ENCODE measurements at regions not wholly inside any gene's neighbourhood (a gene's known extent, or its start where the extent isn't known, plus 50 kb on each side); places are given as distances from the start of the nearest gene placed in this dataset.

DNA sequence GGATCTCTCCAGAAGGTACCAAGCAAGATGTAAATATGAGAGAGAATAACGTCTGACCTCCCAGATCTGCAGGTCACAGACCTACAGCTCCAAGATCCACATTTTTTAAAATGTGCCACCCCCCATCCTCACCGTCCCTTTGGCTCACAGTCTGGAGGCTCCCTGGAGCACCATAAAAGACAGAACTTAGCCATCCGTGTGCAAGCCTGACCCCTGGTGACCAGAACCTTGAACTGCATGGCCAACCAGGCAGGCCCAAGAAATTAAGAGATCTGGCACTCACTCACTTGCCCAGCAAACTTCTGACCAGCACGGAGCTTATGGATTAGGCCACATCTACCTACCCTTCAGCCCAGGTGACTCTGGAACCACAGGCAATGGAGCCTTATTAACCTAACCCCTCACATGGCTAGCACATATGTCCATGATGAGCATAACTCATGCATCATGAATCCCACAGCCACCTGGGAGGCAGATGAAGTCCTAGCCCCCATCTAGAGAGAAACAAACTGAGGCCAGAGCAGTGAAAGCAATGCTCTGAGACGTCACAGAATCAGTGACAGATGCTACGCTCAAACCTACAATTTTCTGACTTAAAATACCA, 275.3 kb downstream of the UACA start:
- TF ChIP-seq RAD21 (IDR thresholded peaks at IDR 0.05; ENCODE audit: low read depth) (peak; percentile 96), FOXM1 (IDR thresholded peaks at IDR 0.05; ENCODE audit: borderline replicate concordance, low read depth) (no peak)

DNA sequence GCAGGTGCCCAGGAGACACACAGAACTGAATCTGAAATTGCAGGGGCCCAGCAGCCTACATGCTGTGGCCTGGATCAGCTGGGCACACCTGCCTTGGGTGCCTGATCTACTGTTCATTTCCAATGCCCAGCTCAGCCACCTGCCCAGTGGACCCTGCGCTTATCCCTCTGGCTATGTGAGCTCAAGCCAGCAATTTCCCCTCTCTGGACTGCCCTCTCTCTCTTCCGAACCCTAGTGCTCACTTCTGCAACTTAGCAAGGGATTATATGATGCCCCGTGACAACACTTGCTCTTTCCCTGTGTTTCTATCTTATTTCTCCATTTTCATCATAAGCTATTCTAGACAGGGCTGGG, 276.0 kb downstream of the UACA start:
- TF ChIP-seq, protein P1, sequence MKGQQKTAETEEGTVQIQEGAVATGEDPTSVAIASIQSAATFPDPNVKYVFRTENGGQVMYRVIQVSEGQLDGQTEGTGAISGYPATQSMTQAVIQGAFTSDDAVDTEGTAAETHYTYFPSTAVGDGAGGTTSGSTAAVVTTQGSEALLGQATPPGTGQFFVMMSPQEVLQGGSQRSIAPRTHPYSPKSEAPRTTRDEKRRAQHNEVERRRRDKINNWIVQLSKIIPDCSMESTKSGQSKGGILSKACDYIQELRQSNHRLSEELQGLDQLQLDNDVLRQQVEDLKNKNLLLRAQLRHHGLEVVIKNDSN (IDR thresholded peaks at IDR 0.05): no peak
- no peak for TF ChIP-seq NFIC (IDR thresholded peaks at IDR 0.05)

GRCh38 chr15:70486451-70487386, 276.6 kb downstream of the UACA start:
- no peak for TF ChIP-seq RAD21 (IDR thresholded peaks at IDR 0.05; ENCODE audit: low read depth)
- no peak for TF ChIP-seq CEBPB (IDR thresholded peaks at IDR 0.05)
- TF ChIP-seq NFIC (IDR thresholded peaks at IDR 0.05): no peak
- no peak for TF ChIP-seq EGR1 (IDR thresholded peaks at IDR 0.05)
- TF ChIP-seq CREB1 (IDR thresholded peaks at IDR 0.05; ENCODE audit: low read depth): no peak
- TF ChIP-seq, protein P2, sequence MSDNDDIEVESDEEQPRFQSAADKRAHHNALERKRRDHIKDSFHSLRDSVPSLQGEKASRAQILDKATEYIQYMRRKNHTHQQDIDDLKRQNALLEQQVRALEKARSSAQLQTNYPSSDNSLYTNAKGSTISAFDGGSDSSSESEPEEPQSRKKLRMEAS (IDR thresholded peaks at IDR 0.05): no peak
- TF ChIP-seq TEAD4 (IDR thresholded peaks at IDR 0.05): no peak
- TF ChIP-seq REST (IDR thresholded peaks at IDR 0.05; ENCODE audit: low read depth): no peak
- TF ChIP-seq TCF12 (IDR thresholded peaks at IDR 0.05; ENCODE audit: low read depth): no peak
- TF ChIP-seq YY1 (IDR thresholded peaks at IDR 0.05; ENCODE audit: low read depth): no peak
- TF ChIP-seq, protein P1 (IDR thresholded peaks at IDR 0.05): no peak
- no peak for TF ChIP-seq EP300 (IDR thresholded peaks at IDR 0.05; ENCODE audit: borderline replicate concordance)
- TF ChIP-seq ZBTB7A (IDR thresholded peaks at IDR 0.05; ENCODE audit: low read depth): no peak
- TF ChIP-seq TAF1 (IDR thresholded peaks at IDR 0.05; ENCODE audit: low read depth): no peak
- no peak for TF ChIP-seq FOXM1 (IDR thresholded peaks at IDR 0.05; ENCODE audit: borderline replicate concordance, low read depth)

DNA sequence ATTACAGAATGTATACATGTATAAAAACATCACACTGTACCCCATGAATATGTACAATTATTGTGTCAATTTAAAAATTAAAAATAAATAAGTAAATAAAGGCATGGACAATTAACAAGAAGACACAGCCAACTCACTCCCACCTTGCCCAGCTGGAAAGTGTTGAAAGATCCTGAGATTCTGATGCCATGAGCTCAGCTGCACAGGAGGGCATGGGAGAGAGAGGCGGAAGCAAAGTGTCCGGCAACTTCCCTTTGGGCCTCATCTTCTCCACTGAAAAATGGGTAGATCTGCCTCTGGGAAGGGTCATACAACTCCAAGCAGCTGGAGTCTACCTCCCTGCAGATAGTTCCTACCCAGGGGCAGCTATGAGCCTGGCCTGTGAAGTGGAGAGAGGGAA, 277.3 kb downstream of the UACA start:
- TF ChIP-seq, protein P1 (IDR thresholded peaks at IDR 0.05): no peak
- TF ChIP-seq RAD21 (IDR thresholded peaks at IDR 0.05; ENCODE audit: low read depth) (no peak), YY1 (IDR thresholded peaks at IDR 0.05; ENCODE audit: low read depth) (no peak), FOXM1 (IDR thresholded peaks at IDR 0.05; ENCODE audit: borderline replicate concordance, low read depth) (no peak), EP300 (IDR thresholded peaks at IDR 0.05; ENCODE audit: borderline replicate concordance) (no peak), CEBPB (IDR thresholded peaks at IDR 0.05) (no peak), TAF1 (IDR thresholded peaks at IDR 0.05; ENCODE audit: low read depth) (no peak), TCF12 (IDR thresholded peaks at IDR 0.05; ENCODE audit: low read depth) (no peak), NFIC (IDR thresholded peaks at IDR 0.05) (no peak), TEAD4 (IDR thresholded peaks at IDR 0.05) (no peak), ZBTB7A (IDR thresholded peaks at IDR 0.05; ENCODE audit: low read depth) (no peak)
- TF ChIP-seq, protein P2 (IDR thresholded peaks at IDR 0.05): no peak

DNA sequence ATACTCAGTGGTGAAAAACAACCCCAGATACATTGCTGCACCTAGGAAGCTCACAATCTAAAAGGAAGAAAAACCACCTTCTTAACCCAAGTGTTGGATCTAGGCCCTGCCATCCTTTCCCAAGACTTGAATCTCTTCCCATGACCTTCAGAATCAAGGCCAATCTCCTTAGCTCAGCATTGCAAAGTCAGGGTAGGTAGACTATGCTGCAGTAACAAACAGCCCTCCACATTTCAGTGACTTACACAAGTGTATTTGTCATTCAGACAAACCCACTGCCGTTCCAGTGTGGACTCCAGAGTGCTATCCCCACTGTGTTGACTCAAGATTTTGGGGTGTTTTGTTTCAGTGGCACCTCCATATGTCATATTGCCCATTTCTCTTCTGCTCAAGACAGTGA, 278.4 kb downstream of the UACA start:
- TF ChIP-seq, protein P1 (IDR thresholded peaks at IDR 0.05): no peak
- no peak for TF ChIP-seq ZBTB7A (IDR thresholded peaks at IDR 0.05; ENCODE audit: low read depth)
- no peak for TF ChIP-seq CEBPB (IDR thresholded peaks at IDR 0.05)
- no peak for TF ChIP-seq NFIC (IDR thresholded peaks at IDR 0.05)
- TF ChIP-seq TAF1 (IDR thresholded peaks at IDR 0.05; ENCODE audit: low read depth): no peak
- no peak for TF ChIP-seq REST (IDR thresholded peaks at IDR 0.05; ENCODE audit: low read depth)
- no peak for TF ChIP-seq FOXM1 (IDR thresholded peaks at IDR 0.05; ENCODE audit: borderline replicate concordance, low read depth)
- TF ChIP-seq RAD21 (IDR thresholded peaks at IDR 0.05; ENCODE audit: low read depth): no peak
- TF ChIP-seq EGR1 (IDR thresholded peaks at IDR 0.05): no peak
- no peak for TF ChIP-seq EP300 (IDR thresholded peaks at IDR 0.05; ENCODE audit: borderline replicate concordance)
- TF ChIP-seq, protein P2 (IDR thresholded peaks at IDR 0.05): no peak
- no peak for TF ChIP-seq YY1 (IDR thresholded peaks at IDR 0.05; ENCODE audit: low read depth)
- TF ChIP-seq TEAD4 (IDR thresholded peaks at IDR 0.05): no peak

Measured in Ishikawa (cell line).